ENCODE measurements at regions not wholly inside any gene's neighbourhood (a gene's known extent, or its start where the extent isn't known, plus 50 kb on each side); places are given as distances from the start of the nearest gene placed in this dataset.

- H3K9me3 ChIP-seq (ENCODE audit: control insufficient read depth in 1 of 2, low read length in 2 of 2): no peaks in the 10 kb centered on the region
- no peak for DNase-seq
- ChIA-PET POLR2A (ENCODE audit: partially characterized antibody) (no interaction called here), CTCF (ENCODE audit: partially characterized antibody) (no interaction called here)
- H3K36me3 ChIP-seq (ENCODE audit: insufficient read depth, low read length): no peaks in the 10 kb centered on the region
- no peak overlapping the region for H3K27ac ChIP-seq (ENCODE audit: low read depth, low read length)
- Mint-ChIP-seq H3K27ac (no peak overlapping the region), H3K36me3 (peaks cover 0 to 4% of the 10 kb centered on the region in 2 donors), H3K27me3 (peaks cover 0 to 6% of the 10 kb centered on the region in 2 donors), H3K9me3 (peaks cover 3 to 19% (median 14%) of the 10 kb centered on the region in 8 donors), H3K4me1 (no peaks in the 10 kb centered on the region), H3K4me3 (no peak overlapping the region)
- no peaks in the 10 kb centered on the region for H3K4me1 ChIP-seq (ENCODE audit: insufficient read depth, low read length)
- intact Hi-C loops (cut with micrococcal nuclease): no loop called here
- H3K27me3 ChIP-seq (ENCODE audit: insufficient read depth, low read length): no peaks in the 10 kb centered on the region
- H3K4me3 ChIP-seq (ENCODE audit: low read length in 2 of 2): no peak overlapping the region
Observed at GRCh38 chr1:222068101-222068500, 326.2 kb upstream of the DUSP10 start.

GRCh38 chr1:222066539-222066938 lies 324.6 kb upstream of the DUSP10 start:
- peaks cover 3 to 22% (median 14%) of the 10 kb centered on the region in 8 donors for H3K9me3 Mint-ChIP-seq
- CTCF ChIA-PET (ENCODE audit: partially characterized antibody): interaction anchor here (0.8 kb wide), 1 partner anchor 15 kb away, joined by 3 read pairs; no protein-coding TSS in a partner anchor
- peaks cover 0 to 6% of the 10 kb centered on the region in 2 donors for H3K27me3 Mint-ChIP-seq
- Histone ChIP-seq H3K4me3 (ENCODE audit: low read length in 2 of 2) (no peak overlapping the region), H3K9me3 (ENCODE audit: control insufficient read depth in 1 of 2, low read length in 2 of 2) (no peaks in the 10 kb centered on the region), H3K27ac (ENCODE audit: low read depth, low read length) (no peak overlapping the region), H3K27me3 (ENCODE audit: insufficient read depth, low read length) (no peaks in the 10 kb centered on the region), H3K36me3 (ENCODE audit: insufficient read depth, low read length) (no peaks in the 10 kb centered on the region), H3K4me1 (ENCODE audit: insufficient read depth, low read length) (no peaks in the 10 kb centered on the region)
- intact Hi-C loops (cut with micrococcal nuclease): no loop called here
- H3K36me3 Mint-ChIP-seq: peaks cover 0 to 4% of the 10 kb centered on the region in 2 donors
- H3K27ac Mint-ChIP-seq: no peak overlapping the region
- H3K4me1 Mint-ChIP-seq: no peaks in the 10 kb centered on the region
- DNase-seq: no peak
- H3K4me3 Mint-ChIP-seq: no peak overlapping the region
- POLR2A ChIA-PET (ENCODE audit: partially characterized antibody): no interaction called here

- Mint-ChIP-seq H3K27ac (no peak overlapping the region), H3K27me3 (peaks cover 0 to 6% of the 10 kb centered on the region in 2 donors), H3K4me1 (no peaks in the 10 kb centered on the region), H3K4me3 (no peak overlapping the region), H3K9me3 (peaks cover 3 to 22% (median 14%) of the 10 kb centered on the region in 8 donors), H3K36me3 (peaks cover 0 to 4% of the 10 kb centered on the region in 2 donors)
- no peak overlapping the region for H3K4me3 ChIP-seq (ENCODE audit: low read length in 2 of 2)
- DNase-seq: no peak
- no peaks in the 10 kb centered on the region for H3K9me3 ChIP-seq (ENCODE audit: control insufficient read depth in 1 of 2, low read length in 2 of 2)
- no peak overlapping the region for H3K27ac ChIP-seq (ENCODE audit: low read depth, low read length)
- POLR2A ChIA-PET (ENCODE audit: partially characterized antibody): no interaction called here
- H3K27me3 ChIP-seq (ENCODE audit: insufficient read depth, low read length): no peaks in the 10 kb centered on the region
- no peaks in the 10 kb centered on the region for H3K36me3 ChIP-seq (ENCODE audit: insufficient read depth, low read length)
- CTCF ChIA-PET (ENCODE audit: partially characterized antibody): no interaction called here
- intact Hi-C loops (cut with micrococcal nuclease): no loop called here
- no peaks in the 10 kb centered on the region for H3K4me1 ChIP-seq (ENCODE audit: insufficient read depth, low read length)
Observed at GRCh38 chr1:222065234-222065633, 323.3 kb upstream of the DUSP10 start.

- CTCF ChIA-PET (ENCODE audit: partially characterized antibody): no interaction called here
- POLR2A ChIA-PET (ENCODE audit: partially characterized antibody): no interaction called here
- peaks cover 3 to 22% (median 14%) of the 10 kb centered on the region in 8 donors for H3K9me3 Mint-ChIP-seq
Observed at GRCh38 chr1:222064388-222065211, 322.7 kb upstream of the DUSP10 start.

GRCh38 chr1:222062640-222063039 lies 320.8 kb upstream of the DUSP10 start:
- Histone ChIP-seq H3K9me3 (ENCODE audit: control insufficient read depth in 1 of 2, low read length in 2 of 2) (no peaks in the 10 kb centered on the region), H3K27me3 (ENCODE audit: insufficient read depth, low read length) (no peaks in the 10 kb centered on the region), H3K4me3 (ENCODE audit: low read length in 2 of 2) (no peak overlapping the region), H3K36me3 (ENCODE audit: insufficient read depth, low read length) (no peaks in the 10 kb centered on the region), H3K4me1 (ENCODE audit: insufficient read depth, low read length) (no peaks in the 10 kb centered on the region), H3K27ac (ENCODE audit: low read depth, low read length) (no peak overlapping the region)
- no peak for DNase-seq
- Mint-ChIP-seq H3K4me1 (no peaks in the 10 kb centered on the region), H3K27me3 (peaks cover 0 to 2% of the 10 kb centered on the region in 2 donors), H3K4me3 (no peak overlapping the region), H3K36me3 (peaks cover 0 to 4% of the 10 kb centered on the region in 2 donors), H3K9me3 (peaks cover 3 to 22% (median 14%) of the 10 kb centered on the region in 8 donors), H3K27ac (no peak overlapping the region)
- intact Hi-C loops (cut with micrococcal nuclease): no loop called here
- POLR2A ChIA-PET (ENCODE audit: partially characterized antibody): no interaction called here
- CTCF ChIA-PET (ENCODE audit: partially characterized antibody): no interaction called here

More at GRCh38 chr1:222064388-222065211, 322.7 kb upstream of the DUSP10 start:
- Mint-ChIP-seq H3K27ac (no peak overlapping the region), H3K4me1 (no peaks in the 10 kb centered on the region), H3K27me3 (peaks cover 0 to 6% of the 10 kb centered on the region in 2 donors), H3K4me3 (no peak overlapping the region), H3K36me3 (peaks cover 0 to 4% of the 10 kb centered on the region in 2 donors)
- no peaks in the 10 kb centered on the region for H3K9me3 ChIP-seq (ENCODE audit: control insufficient read depth in 1 of 2, low read length in 2 of 2)
- intact Hi-C loops (cut with micrococcal nuclease): no loop called here
- H3K27ac ChIP-seq (ENCODE audit: low read depth, low read length): no peak overlapping the region
- H3K4me1 ChIP-seq (ENCODE audit: insufficient read depth, low read length): no peaks in the 10 kb centered on the region
- no peaks in the 10 kb centered on the region for H3K27me3 ChIP-seq (ENCODE audit: insufficient read depth, low read length)
- H3K4me3 ChIP-seq (ENCODE audit: low read length in 2 of 2): no peak overlapping the region
- no peak for DNase-seq
- no peaks in the 10 kb centered on the region for H3K36me3 ChIP-seq (ENCODE audit: insufficient read depth, low read length)

GRCh38 chr1:222061711-222062359 lies 319.9 kb upstream of the DUSP10 start:
- Histone ChIP-seq H3K27me3 (ENCODE audit: insufficient read depth, low read length) (no peaks in the 10 kb centered on the region), H3K27ac (ENCODE audit: low read depth, low read length) (no peak overlapping the region), H3K4me3 (ENCODE audit: low read length in 2 of 2) (no peak overlapping the region), H3K9me3 (ENCODE audit: control insufficient read depth in 1 of 2, low read length in 2 of 2) (no peaks in the 10 kb centered on the region), H3K4me1 (ENCODE audit: insufficient read depth, low read length) (no peaks in the 10 kb centered on the region), H3K36me3 (ENCODE audit: insufficient read depth, low read length) (no peaks in the 10 kb centered on the region)
- POLR2A ChIA-PET (ENCODE audit: partially characterized antibody): no interaction called here
- Mint-ChIP-seq H3K36me3 (peaks cover 0 to 4% of the 10 kb centered on the region in 2 donors), H3K27me3 (no peaks in the 10 kb centered on the region), H3K27ac (no peak overlapping the region), H3K4me1 (no peaks in the 10 kb centered on the region), H3K9me3 (peaks cover 3 to 22% (median 14%) of the 10 kb centered on the region in 8 donors), H3K4me3 (no peak overlapping the region)
- CTCF ChIA-PET (ENCODE audit: partially characterized antibody): interaction anchor here (1.0 to 1.1 kb wide), 2 partner anchors 9 to 35 kb away, joined by 3 to 4 read pairs; no protein-coding TSS in a partner anchor
- intact Hi-C loops (cut with micrococcal nuclease): no loop called here
- DNase-seq: no peak

GRCh38 chr1:222060210-222060916 lies 318.5 kb upstream of the DUSP10 start:
- Histone ChIP-seq H3K4me1 (ENCODE audit: insufficient read depth, low read length) (no peaks in the 10 kb centered on the region), H3K36me3 (ENCODE audit: insufficient read depth, low read length) (no peaks in the 10 kb centered on the region), H3K27ac (ENCODE audit: low read depth, low read length) (no peak overlapping the region), H3K9me3 (ENCODE audit: control insufficient read depth in 1 of 2, low read length in 2 of 2) (no peaks in the 10 kb centered on the region), H3K27me3 (ENCODE audit: insufficient read depth, low read length) (no peaks in the 10 kb centered on the region), H3K4me3 (ENCODE audit: low read length in 2 of 2) (no peak overlapping the region)
- no peak for DNase-seq
- Mint-ChIP-seq H3K27me3 (no peaks in the 10 kb centered on the region), H3K4me3 (no peak overlapping the region), H3K36me3 (peaks cover 0 to 4% of the 10 kb centered on the region in 2 donors), H3K4me1 (no peaks in the 10 kb centered on the region), H3K27ac (no peak overlapping the region), H3K9me3 (peaks cover 3 to 16% (median 12%) of the 10 kb centered on the region in 8 donors)
- intact Hi-C loops (cut with micrococcal nuclease): no loop called here
- ChIA-PET POLR2A (ENCODE audit: partially characterized antibody) (no interaction called here), CTCF (ENCODE audit: partially characterized antibody) (interaction anchor here (1.1 to 1.3 kb wide), 2 partner anchors 7 to 9 kb away, joined by 4 read pairs; no protein-coding TSS in a partner anchor)
